Activated T-cell treated with anti-CD3 and anti-CD28 coated beads, Interleukin-2, amount 50 U/mL, for 72 hours (primary cell): ENCODE measurements at regions not wholly inside any gene's neighbourhood (a gene's known extent, or its start where the extent isn't known, plus 50 kb on each side); places are given as distances from the start of the nearest gene placed in this dataset.

Experiments used
- ATAC-seq, 2 donors: fragments of 150-1000 bp; cut with Tn5 transposase; replicated peaks in 1 of 2; 2 replicates each; pipeline ENCODE4 v1.10.0; 2021; ENCODE audit warnings: moderate library complexity in 2 of 2, mild to moderate bottlenecking in 1 of 2
- DNase-seq, 2 donors: peaks; one replicate each; pipeline ENCODE4 v3.0.0; 2021 to 2022; ENCODE audit warnings: mixed read lengths in 1 of 2
- H3K27ac Mint-ChIP-seq: one replicate; pipeline ENCODE4 v1.8.0; 2022; ENCODE audit warnings: mild to moderate bottlenecking, moderate library complexity, mixed read lengths
- H3K27me3 Mint-ChIP-seq: one replicate; pipeline ENCODE4 v1.8.0; 2022; ENCODE audit warnings: low read depth, mixed read lengths
- H3K36me3 Mint-ChIP-seq, 2 donors: one replicate each; pipeline ENCODE4 v1.8.0; 2022; ENCODE audit warnings: mixed read lengths in 2 of 2, mild to moderate bottlenecking in 1 of 2; ENCODE audit not compliant: insufficient read depth in 2 of 2
- H3K4me1 Mint-ChIP-seq: one replicate; pipeline ENCODE4 v1.8.0; 2022; ENCODE audit warnings: low read depth, mixed read lengths
- H3K4me3 Mint-ChIP-seq, 2 donors: one replicate each; pipeline ENCODE4 v1.8.0; 2022; ENCODE audit warnings: mild to moderate bottlenecking in 2 of 2, mixed read lengths in 2 of 2, moderate library complexity in 2 of 2
- H3K9me3 Mint-ChIP-seq, 2 donors: one replicate each; pipeline ENCODE4 v1.8.0; 2022; ENCODE audit warnings: mixed read lengths in 2 of 2

DNA sequence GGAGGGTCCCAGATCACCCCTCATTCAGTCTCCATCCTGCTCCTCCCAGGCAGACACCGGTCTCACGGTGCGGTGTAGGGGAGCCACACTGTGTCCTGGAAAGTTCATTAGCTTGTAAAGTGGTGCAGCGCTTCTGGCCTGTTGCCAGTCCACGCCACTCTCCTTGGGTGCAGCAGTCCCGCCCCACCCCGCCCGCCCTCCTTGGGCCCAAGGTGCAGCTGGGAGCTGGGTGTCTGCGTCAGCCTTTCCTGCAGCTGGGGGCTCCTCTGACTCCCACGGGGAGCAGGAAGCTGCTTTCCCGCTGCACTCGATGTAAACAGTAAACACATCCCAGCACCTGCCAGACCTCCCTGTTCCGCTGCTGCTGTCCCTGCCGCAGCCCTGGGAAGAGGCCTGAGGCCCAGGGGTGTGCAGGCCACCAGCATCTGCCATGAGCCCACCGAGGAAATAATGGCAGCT is 53.8 kb upstream of the ASB18 start:
- DNase-seq (no peak), ATAC-seq (no peak)
- Mint-ChIP-seq H3K4me3 (no peak overlapping the region), H3K27ac (no peak overlapping the region), H3K36me3 (no peaks in the 10 kb centered on the region), H3K9me3 (no peaks in the 10 kb centered on the region), H3K27me3 (no peaks in the 10 kb centered on the region), H3K4me1 (no peaks in the 10 kb centered on the region)

DNA sequence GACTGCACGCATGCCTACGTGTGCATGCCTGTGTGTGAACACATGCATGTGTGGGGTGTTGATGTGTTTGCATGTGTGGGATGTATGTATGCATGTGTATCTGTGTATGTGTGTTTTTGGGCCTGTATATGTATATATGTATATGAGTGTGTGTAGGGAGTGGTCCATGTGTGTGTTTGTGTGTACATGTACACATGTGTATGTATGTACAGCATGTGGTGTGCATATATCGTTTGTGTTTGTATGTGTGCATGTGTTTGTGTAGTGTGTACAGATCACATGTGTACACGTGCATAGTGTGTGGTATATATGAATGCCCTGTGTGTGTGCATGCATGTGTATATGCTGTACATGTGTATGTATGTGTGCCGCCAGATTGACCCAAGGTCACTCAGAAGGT is 54.2 kb upstream of the ASB18 start:
- Mint-ChIP-seq H3K4me3 (no peak overlapping the region), H3K36me3 (no peaks in the 10 kb centered on the region), H3K27ac (no peak overlapping the region), H3K9me3 (no peaks in the 10 kb centered on the region), H3K27me3 (no peaks in the 10 kb centered on the region), H3K4me1 (no peaks in the 10 kb centered on the region)
- no peak for DNase-seq
- ATAC-seq, result no peak

DNA sequence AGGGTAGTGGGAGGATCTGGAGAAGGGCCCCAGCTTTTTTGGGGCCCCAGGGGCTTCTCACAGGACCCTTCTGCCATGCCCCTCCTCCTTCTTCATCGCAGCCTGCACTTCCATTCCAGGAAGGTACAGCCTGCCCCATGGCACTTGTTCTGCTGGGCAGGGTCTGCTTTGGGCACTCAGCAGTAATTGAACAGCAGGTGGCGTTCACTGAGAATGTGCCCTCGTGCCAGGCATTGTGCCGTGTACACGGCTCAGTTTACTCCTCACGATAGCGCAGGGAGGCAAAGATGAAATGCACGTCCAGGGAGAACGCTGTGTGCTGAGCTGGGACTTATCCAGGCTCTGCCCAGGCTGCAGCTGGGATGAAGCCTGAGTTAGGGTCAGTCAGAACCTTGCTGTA is 54.8 kb upstream of the ASB18 start:
- H3K4me3 Mint-ChIP-seq, result no peak overlapping the region
- DNase-seq, result no peak
- no peak for ATAC-seq
- H3K4me1 Mint-ChIP-seq, result no peaks in the 10 kb centered on the region
- no peaks in the 10 kb centered on the region for H3K9me3 Mint-ChIP-seq
- no peaks in the 10 kb centered on the region for H3K27me3 Mint-ChIP-seq
- H3K27ac Mint-ChIP-seq, result no peak overlapping the region
- no peaks in the 10 kb centered on the region for H3K36me3 Mint-ChIP-seq

DNA sequence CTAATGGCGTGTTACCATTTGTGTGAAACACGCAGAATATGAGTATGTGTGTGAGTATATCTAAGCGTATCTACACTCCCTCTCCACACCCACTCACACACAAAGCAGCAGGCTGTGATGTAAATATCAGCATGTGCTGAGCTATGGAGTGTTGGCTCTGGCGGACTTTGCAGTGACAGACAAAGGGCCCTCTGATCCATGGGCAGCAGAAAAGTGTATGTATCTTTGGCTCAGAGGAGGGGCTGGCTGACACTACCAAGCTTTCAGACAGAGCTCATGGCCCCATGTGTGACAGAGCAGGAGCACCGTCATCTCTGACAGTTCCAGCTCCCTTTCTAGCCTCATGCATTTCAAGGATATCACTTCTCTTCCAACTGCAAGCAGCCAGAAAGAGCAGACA is 57.2 kb upstream of the ASB18 start:
- DNase-seq, result no peak
- Mint-ChIP-seq H3K4me3 (no peak overlapping the region), H3K4me1 (no peaks in the 10 kb centered on the region), H3K36me3 (no peaks in the 10 kb centered on the region), H3K9me3 (no peaks in the 10 kb centered on the region), H3K27me3 (peaks cover 5% of the 10 kb centered on the region), H3K27ac (no peak overlapping the region)
- ATAC-seq, result no peak

DNA sequence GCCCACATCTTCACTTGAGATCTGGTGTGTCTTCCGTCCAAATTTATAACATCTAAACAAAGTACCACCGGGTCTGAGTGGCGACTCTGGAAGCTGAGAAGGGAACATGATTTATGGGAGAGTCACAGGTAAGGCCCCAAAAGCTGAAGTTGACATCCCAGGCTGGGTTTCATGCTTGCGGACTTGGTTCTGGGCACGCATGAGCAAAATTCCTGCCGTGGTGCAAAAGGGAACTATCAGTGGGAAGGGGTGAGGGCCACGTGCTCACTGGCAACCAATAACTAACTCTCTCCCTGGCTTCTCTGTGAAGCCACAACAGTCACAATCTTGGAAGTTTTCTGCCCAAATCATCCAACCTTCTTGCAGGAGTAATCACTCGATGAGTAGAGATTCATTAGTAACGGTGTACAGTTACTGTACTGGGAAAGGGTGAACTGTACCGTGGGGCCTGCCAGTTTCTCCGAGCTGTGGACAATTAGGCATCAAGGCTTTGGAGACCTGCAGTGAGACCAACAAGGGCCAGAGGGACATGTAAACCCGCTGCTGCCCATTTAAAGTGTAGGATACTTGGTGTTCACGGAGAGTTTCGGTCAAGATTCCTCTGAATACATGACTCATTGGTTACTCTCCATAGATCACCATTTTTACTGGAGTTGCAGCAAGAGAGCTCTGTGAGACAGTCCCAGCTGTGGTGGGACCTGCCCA is 69.4 kb upstream of the ASB18 start:
- Mint-ChIP-seq H3K9me3 (no peaks in the 10 kb centered on the region), H3K27me3 (peaks cover 8% of the 10 kb centered on the region), H3K36me3 (no peaks in the 10 kb centered on the region), H3K4me3 (no peak overlapping the region), H3K27ac (no peak overlapping the region), H3K4me1 (no peaks in the 10 kb centered on the region)
- ATAC-seq (no peak), DNase-seq (no peak)

DNA sequence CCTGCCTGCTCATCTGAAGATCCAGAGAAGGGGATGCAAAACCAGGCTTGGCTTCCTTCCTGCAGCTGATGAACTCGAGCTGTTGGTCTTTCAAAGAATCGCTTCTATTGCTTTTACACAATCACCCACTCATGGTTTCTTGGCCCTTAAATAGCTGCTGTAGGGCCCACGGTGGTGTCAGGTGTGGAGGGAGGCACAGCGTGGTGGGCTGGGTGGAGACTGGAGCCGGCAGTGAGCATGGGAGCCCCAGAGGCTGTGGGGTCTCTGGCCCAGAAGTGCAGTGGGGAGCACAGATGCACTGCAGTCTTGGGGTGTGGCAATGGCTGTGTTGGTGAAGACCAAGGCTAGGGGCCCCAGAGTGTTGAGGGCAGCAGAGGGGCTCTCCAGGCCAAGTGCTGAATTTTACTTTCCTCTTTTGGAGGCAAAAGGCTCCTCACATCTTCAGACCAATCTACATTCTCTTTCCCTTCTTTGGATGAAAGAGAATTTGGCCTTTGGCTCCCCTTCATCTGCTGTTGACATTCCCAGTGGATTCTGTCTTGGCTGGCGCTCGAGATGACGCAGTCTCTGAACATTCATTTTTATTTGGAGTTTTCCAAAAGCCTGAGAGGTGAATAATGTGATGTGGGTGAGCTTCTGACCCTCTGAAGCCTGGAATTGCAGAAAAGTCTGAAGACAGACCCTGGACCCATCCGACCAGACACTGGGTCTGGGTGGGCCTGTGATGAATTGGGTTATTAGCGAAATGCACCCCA is 70.1 kb upstream of the ASB18 start:
- H3K9me3 Mint-ChIP-seq, result no peaks in the 10 kb centered on the region
- DNase-seq, result no peak
- ATAC-seq, result no peak
- no peaks in the 10 kb centered on the region for H3K36me3 Mint-ChIP-seq
- H3K27ac Mint-ChIP-seq, result no peak overlapping the region
- no peaks in the 10 kb centered on the region for H3K4me1 Mint-ChIP-seq
- no peak overlapping the region for H3K4me3 Mint-ChIP-seq
- peaks cover 5% of the 10 kb centered on the region for H3K27me3 Mint-ChIP-seq

DNA sequence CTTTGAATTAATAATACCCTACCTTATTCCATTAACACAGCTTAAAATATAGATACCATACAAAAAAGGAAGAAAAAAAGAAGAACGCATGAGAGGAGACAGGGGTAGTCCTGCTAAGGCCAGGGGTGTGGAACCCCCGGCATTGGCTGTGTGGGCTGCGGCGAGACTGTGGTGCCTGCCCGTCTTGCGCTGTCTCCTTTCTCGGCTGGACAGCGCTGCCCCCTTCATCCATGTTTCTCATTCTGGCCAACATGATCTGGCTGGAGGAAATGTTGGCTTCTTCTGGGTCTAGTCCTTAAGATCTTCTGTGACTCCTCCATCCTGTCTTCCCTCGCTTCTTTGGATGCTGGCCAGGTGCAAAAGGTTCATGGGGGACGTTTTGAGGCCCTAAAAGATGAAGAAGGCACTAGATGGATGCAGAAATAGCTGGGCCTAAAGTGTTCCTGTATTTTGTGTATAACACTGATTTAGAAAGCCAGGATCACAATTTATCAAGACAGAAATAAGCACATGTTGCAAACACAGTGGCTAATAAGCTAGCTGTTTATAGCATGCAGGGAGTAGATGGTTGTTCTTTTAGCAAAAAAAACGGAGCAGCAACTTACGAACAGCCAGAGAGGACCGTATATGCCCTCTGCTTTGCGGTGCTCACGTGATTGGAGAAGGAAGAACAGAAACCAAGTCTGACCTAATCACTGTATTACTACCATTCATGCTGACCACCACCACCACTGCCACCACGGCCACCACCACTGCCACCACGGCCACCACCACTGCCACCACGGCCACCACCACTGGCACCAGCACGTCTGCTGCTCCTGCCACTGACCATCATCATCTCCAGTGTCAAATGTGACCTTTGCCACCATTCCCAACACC is 71.7 kb upstream of the ASB18 start:
- H3K27ac Mint-ChIP-seq, result no peak overlapping the region
- H3K4me3 Mint-ChIP-seq, result no peak overlapping the region
- ATAC-seq, result no peak
- DNase-seq, result no peak
- no peaks in the 10 kb centered on the region for H3K36me3 Mint-ChIP-seq
- no peaks in the 10 kb centered on the region for H3K4me1 Mint-ChIP-seq
- no peaks in the 10 kb centered on the region for H3K9me3 Mint-ChIP-seq
- no peaks in the 10 kb centered on the region for H3K27me3 Mint-ChIP-seq

DNA sequence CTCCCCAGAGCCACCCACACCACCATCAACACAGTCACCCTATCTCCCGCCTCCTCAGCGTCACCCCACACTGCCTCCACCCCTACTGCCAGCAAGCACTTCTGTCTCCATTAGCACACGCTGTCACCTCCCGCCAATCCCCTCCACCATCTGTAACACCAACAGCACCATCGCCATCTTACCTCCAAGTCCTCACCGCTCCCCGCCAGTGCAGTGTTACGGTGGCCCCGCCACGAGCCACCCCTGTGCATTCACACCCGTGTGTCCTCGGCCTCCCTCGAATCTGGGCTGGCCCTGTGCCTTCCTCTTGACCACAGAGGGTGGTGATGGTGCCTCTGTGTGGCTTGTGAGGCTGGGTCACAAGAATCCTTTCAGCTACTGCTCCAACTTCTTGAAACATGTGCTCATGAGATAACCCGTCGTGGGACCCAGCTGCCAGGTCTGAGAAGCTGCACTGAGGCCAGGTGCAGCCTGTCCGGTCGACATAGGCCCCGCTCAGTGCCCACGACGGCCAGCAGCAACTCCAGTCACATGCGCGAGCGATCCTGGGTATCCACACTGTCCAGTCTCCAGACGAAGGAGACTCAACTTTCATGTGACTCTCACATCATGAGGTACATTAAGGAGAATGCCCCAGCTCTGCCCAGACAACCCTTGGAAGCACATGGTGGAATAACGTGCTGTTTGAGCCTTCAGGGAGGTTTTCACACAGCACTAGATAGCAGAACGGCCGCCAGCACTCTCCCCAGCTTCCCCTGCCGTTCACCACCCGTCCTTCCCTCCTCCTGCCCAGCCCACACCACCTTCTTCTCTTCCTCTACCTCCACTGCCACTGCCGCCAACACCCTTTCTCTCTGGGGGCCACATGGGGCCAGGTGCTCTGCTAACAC is 72.6 kb upstream of the ASB18 start:
- ATAC-seq, result no peak
- Mint-ChIP-seq H3K36me3 (no peaks in the 10 kb centered on the region), H3K27me3 (no peaks in the 10 kb centered on the region), H3K27ac (no peak overlapping the region), H3K9me3 (no peaks in the 10 kb centered on the region), H3K4me1 (no peaks in the 10 kb centered on the region), H3K4me3 (no peak overlapping the region)
- no peak for DNase-seq

DNA sequence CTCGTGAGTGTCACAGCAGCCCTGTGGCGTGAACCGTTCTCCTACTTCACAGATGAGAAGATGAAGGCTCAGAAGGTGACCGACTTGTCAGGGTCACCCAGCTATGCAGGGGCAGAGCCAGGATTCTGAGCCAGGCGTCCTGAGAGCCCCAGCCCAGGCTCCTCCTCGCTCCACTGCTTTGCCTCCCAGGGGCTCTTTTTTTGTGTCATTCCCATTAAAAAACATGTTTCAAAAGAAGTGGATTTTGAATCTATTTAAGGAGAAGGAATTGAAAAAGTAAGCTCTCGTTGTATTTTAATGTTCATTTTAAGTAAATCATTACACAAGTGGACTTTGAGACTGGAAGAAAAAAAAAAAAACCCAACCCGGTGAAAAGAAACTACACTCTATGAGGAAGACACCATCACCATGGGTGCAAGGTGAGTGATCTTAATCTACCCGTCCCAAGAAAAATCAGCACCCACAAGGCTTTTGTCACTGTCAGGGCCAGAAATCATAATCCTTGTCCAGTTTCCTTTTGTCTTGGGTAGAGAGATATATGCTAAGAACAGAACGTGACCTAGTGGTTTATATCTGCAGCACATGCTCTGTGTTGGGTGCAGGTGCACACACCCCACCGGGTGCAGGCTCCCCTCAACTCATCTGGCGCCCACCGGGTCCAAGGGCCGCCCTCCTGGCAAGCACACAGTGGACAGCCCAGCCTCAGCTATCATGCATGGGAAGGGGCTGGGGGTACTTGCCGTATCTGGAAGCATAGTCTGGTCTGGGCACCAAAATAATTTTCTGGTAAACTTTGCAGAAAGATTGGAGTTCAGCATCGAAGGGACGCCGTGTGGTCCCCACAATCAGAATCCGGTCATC is 73.5 kb upstream of the ASB18 start:
- no peaks in the 10 kb centered on the region for H3K27me3 Mint-ChIP-seq
- H3K27ac Mint-ChIP-seq, result no peak overlapping the region
- H3K4me3 Mint-ChIP-seq, result no peak overlapping the region
- no peak for DNase-seq
- no peaks in the 10 kb centered on the region for H3K9me3 Mint-ChIP-seq
- no peaks in the 10 kb centered on the region for H3K36me3 Mint-ChIP-seq
- no peak for ATAC-seq
- no peaks in the 10 kb centered on the region for H3K4me1 Mint-ChIP-seq

DNA sequence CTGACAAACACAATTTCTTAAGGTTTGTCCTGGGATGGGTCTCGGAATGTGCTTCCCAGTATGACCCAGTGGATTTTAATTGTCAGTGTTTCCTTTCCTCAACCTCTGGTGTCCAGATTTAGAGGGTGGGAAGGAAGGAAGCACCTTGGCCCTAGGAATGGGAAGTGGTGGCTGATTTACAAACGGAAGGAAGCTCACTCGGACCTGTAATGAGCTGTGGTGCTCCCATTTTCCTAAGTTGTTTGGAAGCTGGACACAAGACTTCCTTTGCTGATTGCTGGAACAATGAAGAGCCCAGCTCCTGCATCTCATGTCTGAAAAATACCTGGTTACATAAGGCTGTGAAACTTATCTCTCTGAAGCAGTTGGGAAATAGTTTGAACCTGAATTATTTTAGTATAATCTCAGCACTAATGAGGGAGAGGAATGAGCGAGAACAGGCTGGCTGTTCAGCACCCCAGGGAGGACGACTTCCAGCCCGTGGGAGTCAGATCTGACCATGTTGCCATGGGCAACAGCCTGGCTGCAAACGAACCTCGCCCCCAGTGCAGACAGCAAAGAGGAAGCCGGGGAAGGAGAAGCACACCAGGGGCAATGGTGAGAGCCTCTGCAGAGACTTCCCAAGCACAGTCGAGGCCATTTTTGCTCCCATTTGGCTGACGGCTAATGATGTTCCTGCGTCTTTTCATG is 74.4 kb upstream of the ASB18 start:
- Mint-ChIP-seq H3K4me1 (no peaks in the 10 kb centered on the region), H3K9me3 (no peaks in the 10 kb centered on the region), H3K27ac (no peak overlapping the region), H3K36me3 (no peaks in the 10 kb centered on the region), H3K4me3 (no peak overlapping the region), H3K27me3 (no peaks in the 10 kb centered on the region)
- DNase-seq (no peak), ATAC-seq (no peak)

DNA sequence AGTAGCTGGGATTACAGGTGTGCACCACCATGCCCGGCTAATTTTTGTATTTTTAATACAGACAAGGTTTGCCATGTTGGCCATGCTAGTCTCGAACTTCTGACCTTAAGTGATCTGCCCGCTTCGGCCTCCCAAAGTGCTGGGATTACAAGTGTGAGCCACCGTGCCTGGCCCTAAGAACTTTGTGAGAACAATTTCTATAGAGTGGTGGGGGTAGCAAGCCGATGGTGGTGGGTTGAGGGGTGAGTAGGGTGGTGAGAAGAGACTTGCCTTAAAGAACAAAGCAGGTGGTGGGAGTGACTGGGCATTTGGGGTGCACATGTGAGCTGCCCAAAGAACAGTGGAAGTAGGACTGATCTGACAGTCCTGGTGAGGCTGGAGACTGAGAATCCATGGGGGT is 76.0 kb upstream of the ASB18 start:
- DNase-seq (no peak), ATAC-seq (no peak)
- no peak overlapping the region for H3K27ac Mint-ChIP-seq
- H3K9me3 Mint-ChIP-seq, result no peaks in the 10 kb centered on the region
- no peaks in the 10 kb centered on the region for H3K4me1 Mint-ChIP-seq
- H3K27me3 Mint-ChIP-seq, result no peaks in the 10 kb centered on the region
- no peaks in the 10 kb centered on the region for H3K36me3 Mint-ChIP-seq
- H3K4me3 Mint-ChIP-seq, result no peak overlapping the region
